IgD-negative memory B cell (primary cell): ENCODE measurements at regions not wholly inside any gene's neighbourhood (a gene's known extent, or its start where the extent isn't known, plus 50 kb on each side); places are given as distances from the start of the nearest gene placed in this dataset.
"Not testable (repeated sequence)": the region's sequence is repeated elsewhere in the genome, so short reads cannot be mapped to it uniquely, and the experiment has no call there.

Experiments used
- H3K27ac Mint-ChIP-seq, 3 donors: one replicate each; pipeline ENCODE4 v1.8.0; 2020 to 2022; ENCODE audit warnings: mild to moderate bottlenecking in 3 of 3, mixed read lengths in 3 of 3, moderate library complexity in 1 of 3
- H3K27me3 Mint-ChIP-seq: one replicate; pipeline ENCODE4 v1.8.0; 2021; ENCODE audit warnings: mixed read lengths
- H3K36me3 Mint-ChIP-seq: one replicate; pipeline ENCODE4 v1.8.0; 2020; ENCODE audit warnings: mild to moderate bottlenecking, mixed read lengths
- H3K4me1 Mint-ChIP-seq, 3 donors: one replicate each; pipeline ENCODE4 v1.8.0; 2020 to 2022; ENCODE audit warnings: mixed read lengths in 3 of 3, mild to moderate bottlenecking in 1 of 3
- H3K4me3 Mint-ChIP-seq, 4 donors: one replicate each; pipeline ENCODE4 v1.8.0; 2020 to 2022; ENCODE audit warnings: mild to moderate bottlenecking in 4 of 4, mixed read lengths in 4 of 4, moderate library complexity in 3 of 4
- H3K9me3 Mint-ChIP-seq, 3 donors: one replicate each; pipeline ENCODE4 v1.8.0; 2020 to 2021; ENCODE audit warnings: mixed read lengths in 3 of 3, mild to moderate bottlenecking in 1 of 3

DNA sequence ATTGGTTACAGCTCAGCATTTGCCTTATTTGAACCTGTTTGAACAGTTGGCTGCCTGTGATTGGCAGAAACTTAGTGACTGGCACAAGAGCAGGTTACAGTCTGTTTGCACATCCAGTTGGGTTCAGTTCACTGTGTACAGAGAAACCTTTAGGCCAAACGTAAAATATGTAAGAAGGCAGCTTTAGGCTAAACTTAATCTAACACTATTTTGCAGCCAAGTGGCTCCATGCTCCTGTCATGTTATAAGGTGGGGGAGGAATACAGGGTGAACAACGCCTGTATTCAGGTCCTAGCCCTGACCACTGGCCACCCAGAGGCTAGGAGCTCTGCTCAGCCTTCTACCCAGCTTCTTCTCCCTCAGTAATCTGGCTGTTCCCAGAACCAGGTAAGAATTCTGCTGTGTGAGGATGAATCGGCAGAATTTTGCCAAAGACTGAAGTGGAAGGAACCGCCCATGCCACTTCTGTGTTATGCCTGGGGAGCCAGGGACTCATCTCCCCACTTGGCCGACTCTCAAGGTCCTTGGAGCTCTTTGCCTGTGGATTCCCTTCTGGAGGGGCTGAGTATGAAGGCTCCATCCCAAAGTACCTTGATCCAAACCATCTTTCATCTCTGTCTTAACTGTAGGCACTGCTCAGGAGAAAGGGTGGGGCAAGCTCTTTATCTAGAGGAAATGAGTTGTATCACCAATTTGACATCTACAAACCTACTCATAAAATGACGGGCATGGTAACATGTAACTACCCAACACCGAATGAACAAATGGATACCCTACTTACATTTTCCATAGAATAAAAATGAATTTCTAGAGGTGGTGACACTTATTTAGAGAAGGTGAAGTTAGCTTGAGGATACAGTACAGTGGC is 164.4 kb upstream of the NAMPT start:
- H3K9me3 Mint-ChIP-seq, result peaks cover 3 to 11% (median 4%) of the 10 kb centered on the region in 3 donors
- H3K27me3 Mint-ChIP-seq, result peaks cover 2% of the 10 kb centered on the region

DNA sequence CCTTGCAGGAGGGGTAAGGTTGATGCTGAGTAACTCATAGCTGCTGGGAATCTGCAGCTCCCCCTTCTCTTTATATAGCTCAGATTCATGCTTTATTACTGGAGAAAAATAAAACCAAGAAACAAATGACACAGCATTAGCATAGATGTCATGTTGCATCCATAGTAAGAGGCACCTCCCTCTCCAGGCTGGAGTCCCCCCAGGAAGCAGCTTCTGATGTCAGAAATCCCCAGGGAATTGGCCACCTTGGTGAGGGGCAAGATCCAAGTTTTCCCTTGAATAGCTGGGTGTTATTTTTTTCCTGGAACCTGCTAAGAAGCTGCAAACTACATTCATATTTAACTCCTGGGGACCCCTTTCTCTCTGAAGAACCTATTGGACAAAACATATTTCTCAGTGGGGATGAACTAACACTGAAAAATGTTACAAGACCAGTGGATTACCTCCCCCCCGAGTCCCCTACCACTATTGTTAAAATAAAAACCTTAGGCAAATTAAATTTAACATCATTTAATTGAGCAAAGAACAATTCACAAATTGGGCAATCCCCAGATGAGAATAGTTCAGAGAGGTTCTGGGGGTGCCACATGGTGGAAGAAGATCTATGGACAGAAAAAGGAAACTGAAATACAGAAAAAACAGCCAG is 163.7 kb upstream of the NAMPT start:
- Mint-ChIP-seq H3K36me3 (peaks cover 3% of the 10 kb centered on the region), H3K27me3 (peaks cover 2% of the 10 kb centered on the region), H3K9me3 (peaks cover 2 to 11% (median 4%) of the 10 kb centered on the region in 3 donors), H3K4me1 (no peaks in the 10 kb centered on the region), H3K27ac (no peak overlapping the region), H3K4me3 (no peak overlapping the region)

More for the DNA sequence above, 164.4 kb upstream of the NAMPT start:
- Mint-ChIP-seq H3K4me3 (no peak overlapping the region), H3K27ac (no peak overlapping the region), H3K4me1 (no peaks in the 10 kb centered on the region), H3K36me3 (peaks cover 3% of the 10 kb centered on the region)

DNA sequence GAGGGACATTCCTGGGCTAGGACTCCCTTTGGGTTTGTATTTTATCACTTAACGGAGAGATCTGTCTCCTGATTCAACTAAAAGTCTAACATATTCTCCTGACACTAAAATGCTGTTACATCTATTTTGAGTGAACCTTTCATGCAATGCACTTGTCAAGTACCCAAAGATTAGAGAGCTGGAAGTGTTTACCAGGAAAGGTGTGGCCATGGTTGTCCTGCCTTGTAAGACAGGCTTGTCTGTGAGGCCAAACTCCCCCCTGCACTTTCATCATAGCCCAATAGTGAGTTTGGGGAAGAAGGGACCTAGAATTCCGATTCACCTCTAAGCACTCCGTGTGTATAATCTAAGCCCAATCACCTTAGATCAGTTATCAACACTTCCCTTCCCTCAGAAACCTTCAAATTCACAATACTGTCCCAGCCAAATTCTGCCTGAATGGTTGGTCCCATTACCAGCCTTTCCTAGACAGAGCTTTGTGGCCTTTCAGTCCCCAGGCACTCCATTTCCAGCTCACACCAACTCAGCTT is 162.6 kb upstream of the NAMPT start:
- H3K27ac Mint-ChIP-seq, result no peak overlapping the region
- no peaks in the 10 kb centered on the region for H3K4me1 Mint-ChIP-seq
- no peak overlapping the region for H3K4me3 Mint-ChIP-seq
- peaks cover 3% of the 10 kb centered on the region for H3K36me3 Mint-ChIP-seq
- peaks cover 2 to 9% (median 4%) of the 10 kb centered on the region in 3 donors for H3K9me3 Mint-ChIP-seq
- H3K27me3 Mint-ChIP-seq, result peaks cover 2% of the 10 kb centered on the region

DNA sequence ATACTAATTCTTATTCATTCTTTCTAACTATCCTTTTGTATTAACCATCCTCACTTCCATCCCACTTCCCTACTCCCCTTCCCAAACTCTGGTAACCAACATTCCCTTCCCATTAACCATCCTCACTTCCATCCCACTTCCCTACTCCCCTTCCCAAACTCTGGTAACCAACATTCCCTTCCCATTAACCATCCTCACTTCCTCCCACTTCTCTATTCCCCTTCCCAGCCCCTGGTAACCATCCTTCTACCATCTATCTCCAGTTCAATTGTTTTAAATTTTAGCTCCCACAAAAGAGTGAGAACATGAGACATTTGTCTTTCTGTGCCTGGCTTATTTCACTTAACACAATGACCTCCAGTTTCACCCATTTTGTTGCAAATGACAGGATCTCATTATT is 160.6 kb upstream of the NAMPT start:
- H3K27me3 Mint-ChIP-seq, H3K36me3 Mint-ChIP-seq, H3K9me3 Mint-ChIP-seq, H3K4me3 Mint-ChIP-seq, H3K27ac Mint-ChIP-seq, H3K4me1 Mint-ChIP-seq: not testable (repeated sequence)

DNA sequence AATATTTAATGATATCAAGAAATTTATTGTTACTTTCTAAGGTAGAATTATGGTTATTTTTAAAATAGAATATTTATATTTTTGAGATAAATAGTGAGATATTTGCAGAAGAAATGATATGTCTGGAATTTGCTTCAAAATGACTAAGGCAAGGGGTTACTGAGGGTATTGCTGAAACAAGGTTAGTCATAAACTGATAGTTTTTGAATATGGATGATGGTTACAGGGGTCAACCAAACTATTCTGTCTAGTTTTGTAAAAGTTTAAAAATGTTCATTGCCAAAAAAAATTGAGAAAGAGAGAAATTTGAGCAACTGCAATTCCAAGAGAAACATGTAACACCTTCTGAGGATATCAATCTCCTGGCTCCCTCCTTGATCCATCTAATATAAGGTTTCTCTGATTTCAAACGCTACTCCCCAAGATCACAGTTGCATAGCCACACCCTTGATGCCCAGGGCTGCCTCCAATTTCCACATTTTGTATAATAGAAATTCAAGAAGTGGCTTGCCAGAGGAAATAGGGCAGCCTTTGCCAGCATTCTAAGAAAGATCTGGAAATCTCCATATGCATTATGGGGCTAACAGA is 159.4 kb upstream of the NAMPT start:
- no peaks in the 10 kb centered on the region for H3K4me1 Mint-ChIP-seq
- H3K27ac Mint-ChIP-seq, result no peak overlapping the region
- H3K4me3 Mint-ChIP-seq, result no peak overlapping the region
- no peaks in the 10 kb centered on the region for H3K36me3 Mint-ChIP-seq
- peaks cover 3% of the 10 kb centered on the region for H3K27me3 Mint-ChIP-seq
- peaks cover 0 to 5% (median 4%) of the 10 kb centered on the region in 3 donors for H3K9me3 Mint-ChIP-seq

DNA sequence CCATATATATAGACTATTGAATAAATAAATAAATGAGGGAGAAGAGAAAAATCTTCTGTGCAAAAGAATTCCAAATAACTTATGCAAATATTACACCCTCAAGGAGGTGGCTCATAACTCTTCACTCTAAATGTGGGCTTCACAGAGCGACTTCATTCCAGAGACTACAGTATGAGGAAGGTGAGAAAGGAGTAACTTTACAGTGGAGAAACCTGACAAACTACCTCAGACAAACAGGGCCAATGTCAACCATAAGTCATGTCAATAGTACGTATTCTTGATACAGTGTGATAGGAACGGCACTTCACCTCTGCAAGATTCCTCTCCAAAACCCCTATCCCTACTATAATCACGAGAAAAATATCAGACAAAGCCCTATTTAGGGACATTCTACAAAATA is 158.4 kb upstream of the NAMPT start:
- H3K4me1 Mint-ChIP-seq, result no peaks in the 10 kb centered on the region
- H3K27ac Mint-ChIP-seq, result no peak overlapping the region
- H3K27me3 Mint-ChIP-seq, result peaks cover 3% of the 10 kb centered on the region
- peaks cover 0 to 5% (median 4%) of the 10 kb centered on the region in 3 donors for H3K9me3 Mint-ChIP-seq
- H3K36me3 Mint-ChIP-seq, result no peaks in the 10 kb centered on the region
- H3K4me3 Mint-ChIP-seq, result no peak overlapping the region

DNA sequence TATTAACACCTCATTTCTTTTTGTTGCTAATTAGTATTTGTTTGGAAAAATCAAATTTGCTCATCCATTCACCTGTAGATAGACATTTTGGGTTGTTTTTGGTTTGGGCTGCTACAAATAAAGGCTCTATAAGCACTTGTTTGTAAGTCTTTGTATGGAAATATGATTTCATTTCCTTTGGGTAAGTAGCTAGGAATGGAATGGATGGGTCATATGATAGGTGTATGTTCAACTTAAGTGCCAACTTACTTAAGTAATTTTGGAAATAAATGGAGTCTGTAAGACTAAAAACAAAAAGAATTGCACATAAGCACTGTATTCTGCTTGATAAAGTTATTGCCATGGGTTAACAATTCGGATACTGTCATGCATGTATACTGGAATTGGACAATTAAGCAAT is 157.7 kb upstream of the NAMPT start:
- H3K27me3 Mint-ChIP-seq, result peaks cover 3% of the 10 kb centered on the region
- H3K4me1 Mint-ChIP-seq, result no peaks in the 10 kb centered on the region
- no peak overlapping the region for H3K4me3 Mint-ChIP-seq
- H3K36me3 Mint-ChIP-seq, result no peaks in the 10 kb centered on the region
- peaks cover 0 to 4% (median 2%) of the 10 kb centered on the region in 3 donors for H3K9me3 Mint-ChIP-seq
- H3K27ac Mint-ChIP-seq, result no peak overlapping the region

DNA sequence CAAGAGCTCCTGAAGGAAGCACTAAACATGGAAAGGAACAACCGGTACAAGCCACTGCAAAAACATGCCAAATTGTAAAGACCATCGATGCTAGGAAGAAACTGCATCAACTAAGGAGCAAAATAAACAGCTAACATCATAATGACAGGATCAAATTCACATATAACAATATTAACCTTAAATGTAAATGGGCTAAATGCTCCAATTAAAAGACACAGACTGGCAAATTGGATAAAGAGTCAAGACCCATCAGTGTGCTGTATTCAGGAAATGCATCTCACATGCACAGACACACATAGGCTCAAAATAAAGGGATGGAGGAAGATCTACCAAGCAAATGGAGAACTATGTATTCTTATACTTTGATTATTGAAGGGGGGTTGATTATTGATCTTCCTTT is 156.6 kb upstream of the NAMPT start:
- H3K9me3 Mint-ChIP-seq, H3K4me3 Mint-ChIP-seq, H3K27me3 Mint-ChIP-seq, H3K36me3 Mint-ChIP-seq, H3K27ac Mint-ChIP-seq, H3K4me1 Mint-ChIP-seq: not testable (repeated sequence)

DNA sequence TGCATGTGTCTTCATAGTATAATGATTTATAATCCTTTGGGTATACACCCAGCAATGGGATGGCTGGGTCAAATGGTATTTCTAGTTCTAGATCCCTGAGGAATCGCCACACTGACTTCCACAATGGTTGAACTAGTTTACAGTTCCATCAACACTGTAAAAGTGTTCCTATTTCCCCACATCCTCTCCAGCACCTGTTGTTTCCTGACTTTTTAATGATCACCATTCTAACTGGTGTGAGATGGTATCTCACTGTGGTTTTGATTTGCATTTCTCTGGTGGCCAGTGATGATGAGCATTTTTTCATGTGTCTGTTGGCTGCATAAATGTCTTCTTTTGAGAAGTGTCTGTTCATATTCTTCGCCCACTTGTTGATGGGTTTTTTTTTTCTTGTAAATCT is 152.2 kb upstream of the NAMPT start:
- H3K4me1 Mint-ChIP-seq, H3K4me3 Mint-ChIP-seq, H3K9me3 Mint-ChIP-seq, H3K36me3 Mint-ChIP-seq, H3K27me3 Mint-ChIP-seq, H3K27ac Mint-ChIP-seq: not testable (repeated sequence)

DNA sequence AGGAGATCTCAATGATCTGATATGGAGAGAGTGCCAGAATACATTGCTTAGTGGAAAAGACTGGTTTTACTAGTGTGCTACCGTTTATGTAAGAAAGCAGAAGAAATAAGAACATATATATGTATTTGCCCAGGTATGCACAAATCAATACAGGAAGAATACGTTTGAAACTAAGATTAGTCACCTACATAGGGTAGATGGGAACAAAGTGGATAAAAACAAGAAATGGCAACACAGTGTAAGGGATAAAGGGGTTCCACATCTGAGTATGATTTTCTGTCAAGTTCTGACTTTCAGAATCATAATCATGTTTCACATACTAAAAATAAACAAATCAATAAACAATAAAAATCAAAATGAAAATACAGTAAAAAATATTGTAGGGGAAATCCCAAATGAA is 148.6 kb upstream of the NAMPT start:
- H3K36me3 Mint-ChIP-seq, result no peaks in the 10 kb centered on the region
- no peak overlapping the region for H3K4me3 Mint-ChIP-seq
- peaks cover 0 to 3% (median 0%) of the 10 kb centered on the region in 3 donors for H3K9me3 Mint-ChIP-seq
- no peaks in the 10 kb centered on the region for H3K4me1 Mint-ChIP-seq
- H3K27me3 Mint-ChIP-seq, result no peaks in the 10 kb centered on the region
- H3K27ac Mint-ChIP-seq, result no peak overlapping the region

DNA sequence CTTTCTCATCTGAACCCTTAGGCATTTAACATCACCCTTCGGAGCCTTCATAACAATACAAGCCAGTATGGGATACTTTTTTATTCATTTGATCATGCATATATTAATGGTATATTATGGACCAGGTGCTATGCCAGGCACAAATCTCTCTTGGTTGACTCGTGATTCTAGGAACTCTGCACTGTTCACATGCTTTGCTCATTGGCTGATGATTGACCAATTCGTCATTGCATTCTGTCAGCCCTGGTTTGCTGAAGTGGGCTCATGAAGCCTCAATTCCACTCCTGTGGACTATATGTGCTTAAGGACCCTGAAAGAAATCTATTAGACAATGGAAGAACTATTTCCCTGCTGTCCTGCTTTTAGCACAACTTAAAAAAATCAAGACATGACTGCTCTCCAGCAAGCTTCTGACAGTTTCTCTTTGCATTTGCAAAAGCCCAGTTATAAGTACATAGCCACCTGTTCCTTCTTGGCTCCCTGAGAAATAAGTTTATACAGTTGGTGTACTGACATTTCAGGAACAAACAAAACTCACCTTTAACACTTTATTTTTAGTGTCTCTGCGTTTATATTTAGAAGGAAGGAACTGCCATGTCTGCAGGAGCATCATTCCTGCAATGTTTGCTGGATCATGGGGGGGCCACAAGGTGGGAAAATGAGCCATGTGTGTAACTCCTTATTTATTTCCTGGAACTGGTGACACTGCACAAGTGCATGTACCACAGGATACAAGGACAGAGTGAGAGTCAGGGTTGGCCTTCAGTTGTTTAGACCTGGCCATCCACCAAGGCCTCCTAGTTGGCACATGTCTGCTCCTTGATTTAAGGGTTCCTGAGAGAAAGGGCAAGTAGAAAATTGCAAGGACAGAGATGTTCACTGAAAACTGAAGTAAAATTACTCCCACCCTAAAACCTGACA is 146.0 kb upstream of the NAMPT start:
- Mint-ChIP-seq H3K27ac (no peak overlapping the region), H3K27me3 (no peaks in the 10 kb centered on the region), H3K4me1 (peaks cover 0 to 4% (median 0%) of the 10 kb centered on the region in 3 donors), H3K4me3 (no peak overlapping the region), H3K36me3 (no peaks in the 10 kb centered on the region), H3K9me3 (no peaks in the 10 kb centered on the region)

DNA sequence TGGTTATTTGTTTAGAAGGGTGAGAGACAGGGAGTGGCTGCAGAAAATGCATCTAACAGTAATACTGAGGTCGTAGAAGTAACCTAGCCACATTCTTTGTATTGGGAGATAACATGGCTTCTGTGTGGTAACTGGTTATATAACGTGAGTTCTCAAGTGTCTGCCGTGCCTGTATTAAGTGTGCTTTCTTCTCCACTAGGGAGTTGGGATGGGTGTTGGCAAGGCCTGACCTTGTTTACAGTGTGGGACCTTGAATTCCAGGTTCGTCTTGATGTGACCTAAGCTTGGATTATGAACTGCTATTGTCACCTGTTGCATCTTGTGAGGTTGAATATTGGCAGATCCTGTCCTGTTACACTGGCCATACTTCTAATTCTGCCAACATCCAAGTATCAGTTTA is 145.3 kb upstream of the NAMPT start:
- no peak overlapping the region for H3K27ac Mint-ChIP-seq
- H3K4me1 Mint-ChIP-seq, result peaks cover 1 to 9% (median 3%) of the 10 kb centered on the region in 3 donors
- no peak overlapping the region for H3K4me3 Mint-ChIP-seq
- H3K36me3 Mint-ChIP-seq, result no peaks in the 10 kb centered on the region
- H3K27me3 Mint-ChIP-seq, result no peaks in the 10 kb centered on the region
- no peaks in the 10 kb centered on the region for H3K9me3 Mint-ChIP-seq

DNA sequence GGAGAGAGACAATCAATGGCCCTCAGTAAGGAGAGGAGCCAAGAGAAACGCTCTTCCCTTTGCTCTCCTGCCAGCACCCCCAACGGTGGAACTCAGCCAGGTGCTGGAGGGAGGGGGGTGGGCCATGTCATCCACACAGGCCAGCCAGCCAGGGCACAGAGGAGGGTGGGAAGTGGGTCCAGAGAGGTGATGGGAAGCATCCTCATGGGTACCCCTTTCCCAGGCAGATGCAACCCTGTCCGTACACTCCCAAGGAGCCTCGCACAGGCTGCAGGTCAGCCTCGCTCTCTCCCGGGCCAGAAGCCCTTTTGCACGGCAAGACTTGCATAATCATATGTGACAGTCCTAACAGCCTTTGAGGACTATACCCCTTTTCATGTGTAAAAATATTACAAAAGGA is 142.0 kb upstream of the NAMPT start:
- no peak overlapping the region for H3K4me3 Mint-ChIP-seq
- H3K27me3 Mint-ChIP-seq, result no peaks in the 10 kb centered on the region
- peaks cover 9 to 16% (median 11%) of the 10 kb centered on the region in 3 donors for H3K4me1 Mint-ChIP-seq
- no peak overlapping the region for H3K27ac Mint-ChIP-seq
- H3K36me3 Mint-ChIP-seq, result peaks cover under 1% of the 10 kb centered on the region
- H3K9me3 Mint-ChIP-seq, result no peaks in the 10 kb centered on the region

DNA sequence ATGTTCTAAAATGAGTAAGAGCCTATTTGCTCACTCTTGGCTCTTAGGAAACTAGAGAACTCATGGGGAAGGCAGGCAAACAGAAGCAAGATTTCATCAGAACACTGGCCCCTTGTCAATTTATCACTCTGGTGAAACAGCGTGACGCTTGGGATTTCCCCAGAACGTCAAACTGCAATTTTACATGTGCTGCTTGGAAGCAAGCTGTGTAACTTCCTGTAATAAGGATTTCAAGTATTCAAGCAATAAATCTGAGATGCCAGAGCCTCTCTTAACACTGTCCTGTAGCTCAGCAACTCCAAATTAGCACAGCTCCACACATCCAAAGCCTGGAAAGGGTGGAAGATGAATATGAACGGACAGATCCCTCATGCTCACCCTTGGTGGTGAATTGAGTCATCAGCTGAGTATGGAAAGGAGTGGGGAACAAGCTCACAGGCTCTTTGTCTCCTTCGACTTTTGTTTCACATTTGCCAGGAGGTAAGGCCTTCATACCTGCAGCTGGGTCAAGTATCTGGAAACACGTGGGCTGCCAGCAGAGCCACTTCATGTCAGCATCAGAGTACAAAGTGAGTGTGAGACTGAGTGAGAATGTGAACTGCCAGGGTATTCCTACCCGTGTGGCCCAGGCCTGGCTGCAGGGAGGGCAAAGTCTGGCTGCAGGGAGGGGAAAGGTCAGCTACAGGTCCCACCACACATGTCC is 140.4 kb upstream of the NAMPT start:
- Mint-ChIP-seq H3K4me3 (peak overlapping the region in 2 of 4 donors; percentile 54 to 57), H3K36me3 (peaks cover 1% of the 10 kb centered on the region), H3K4me1 (peaks cover 9 to 16% (median 11%) of the 10 kb centered on the region in 3 donors), H3K27me3 (no peaks in the 10 kb centered on the region), H3K9me3 (no peaks in the 10 kb centered on the region), H3K27ac (peak overlapping the region in 2 of 3 donors; percentile 15 to 24)
